ENCODE measurements at regions not wholly inside any gene's neighbourhood (a gene's known extent, or its start where the extent isn't known, plus 50 kb on each side); places are given as distances from the start of the nearest gene placed in this dataset.
"Not testable (repeated sequence)": the region's sequence is repeated elsewhere in the genome, so short reads cannot be mapped to it uniquely, and the experiment has no call there.

DNA sequence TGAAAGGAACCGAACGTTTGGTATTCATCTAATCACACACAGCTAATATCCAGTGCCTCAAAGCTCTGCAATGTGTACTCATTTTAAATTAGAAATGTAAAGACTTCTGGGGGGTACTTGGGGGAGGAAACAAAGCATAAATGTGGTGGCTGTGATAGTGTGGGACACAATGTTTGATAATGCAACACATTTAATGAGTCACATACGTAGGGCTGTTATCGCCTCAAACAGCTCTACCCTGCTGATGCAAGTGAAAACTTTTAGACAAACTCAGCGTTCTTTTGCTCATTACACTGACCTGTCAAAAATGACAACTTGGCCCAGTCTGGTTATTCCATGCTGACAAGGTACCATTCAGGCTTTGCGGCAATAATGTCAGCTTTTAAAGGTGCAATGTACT lies 1227.1 kb upstream of the CELF4 start:
- TF ChIP-seq, protein P1, sequence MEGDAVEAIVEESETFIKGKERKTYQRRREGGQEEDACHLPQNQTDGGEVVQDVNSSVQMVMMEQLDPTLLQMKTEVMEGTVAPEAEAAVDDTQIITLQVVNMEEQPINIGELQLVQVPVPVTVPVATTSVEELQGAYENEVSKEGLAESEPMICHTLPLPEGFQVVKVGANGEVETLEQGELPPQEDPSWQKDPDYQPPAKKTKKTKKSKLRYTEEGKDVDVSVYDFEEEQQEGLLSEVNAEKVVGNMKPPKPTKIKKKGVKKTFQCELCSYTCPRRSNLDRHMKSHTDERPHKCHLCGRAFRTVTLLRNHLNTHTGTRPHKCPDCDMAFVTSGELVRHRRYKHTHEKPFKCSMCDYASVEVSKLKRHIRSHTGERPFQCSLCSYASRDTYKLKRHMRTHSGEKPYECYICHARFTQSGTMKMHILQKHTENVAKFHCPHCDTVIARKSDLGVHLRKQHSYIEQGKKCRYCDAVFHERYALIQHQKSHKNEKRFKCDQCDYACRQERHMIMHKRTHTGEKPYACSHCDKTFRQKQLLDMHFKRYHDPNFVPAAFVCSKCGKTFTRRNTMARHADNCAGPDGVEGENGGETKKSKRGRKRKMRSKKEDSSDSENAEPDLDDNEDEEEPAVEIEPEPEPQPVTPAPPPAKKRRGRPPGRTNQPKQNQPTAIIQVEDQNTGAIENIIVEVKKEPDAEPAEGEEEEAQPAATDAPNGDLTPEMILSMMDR (IDR thresholded peaks at IDR 0.05; ENCODE audit: insufficient read depth, low read depth, low read length): no peak
- no peak for DNase-seq (ENCODE audit: low read depth)
- H3K4me3 ChIP-seq (ENCODE audit: low read depth, low read length): no peak overlapping the region

DNA sequence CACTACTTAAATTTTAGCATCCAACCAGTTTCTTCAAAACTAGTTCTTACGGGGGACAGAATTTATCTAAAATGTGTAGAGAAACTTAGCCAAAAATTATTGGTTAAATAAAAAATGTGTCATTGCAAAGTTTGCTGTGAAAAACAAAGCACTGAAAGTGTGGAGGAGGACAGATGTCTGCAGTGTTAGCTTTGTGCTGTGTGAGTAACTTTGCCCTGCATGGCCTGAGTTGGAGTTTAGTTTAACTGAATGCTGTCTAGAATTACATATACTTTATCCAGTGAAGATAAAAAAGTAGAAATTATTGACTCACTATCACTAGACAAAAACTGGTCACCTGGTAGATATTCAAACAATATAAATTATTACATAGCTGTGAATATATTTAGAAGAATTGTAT lies 1225.2 kb upstream of the CELF4 start:
- TF ChIP-seq, protein P1 (IDR thresholded peaks at IDR 0.05; ENCODE audit: insufficient read depth, low read depth, low read length): no peak
- no peak overlapping the region for H3K4me3 ChIP-seq (ENCODE audit: low read depth, low read length)
- DNase-seq (ENCODE audit: low read depth): no peak

DNA sequence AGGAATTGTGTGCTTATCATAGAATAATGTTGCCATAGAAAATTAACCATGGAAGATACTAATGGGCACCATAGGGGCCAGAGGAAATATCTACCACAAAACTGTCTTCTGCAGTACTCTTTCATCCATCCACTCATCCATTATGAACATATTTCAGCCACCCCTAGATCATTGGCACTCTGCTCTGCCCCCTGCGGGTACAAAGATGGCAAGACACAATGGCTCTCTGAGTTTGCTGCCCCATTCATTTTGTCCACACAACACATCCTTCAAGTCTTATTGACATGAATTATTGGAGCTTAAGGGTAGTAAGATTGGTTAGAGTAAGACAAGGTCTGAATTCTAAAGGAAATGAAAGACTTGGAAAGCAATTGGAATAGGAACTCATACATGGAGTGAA lies 1224.7 kb upstream of the CELF4 start:
- no peak overlapping the region for H3K4me3 ChIP-seq (ENCODE audit: low read depth, low read length)
- TF ChIP-seq, protein P1 (IDR thresholded peaks at IDR 0.05; ENCODE audit: insufficient read depth, low read depth, low read length): no peak
- no peak for DNase-seq (ENCODE audit: low read depth)

DNA sequence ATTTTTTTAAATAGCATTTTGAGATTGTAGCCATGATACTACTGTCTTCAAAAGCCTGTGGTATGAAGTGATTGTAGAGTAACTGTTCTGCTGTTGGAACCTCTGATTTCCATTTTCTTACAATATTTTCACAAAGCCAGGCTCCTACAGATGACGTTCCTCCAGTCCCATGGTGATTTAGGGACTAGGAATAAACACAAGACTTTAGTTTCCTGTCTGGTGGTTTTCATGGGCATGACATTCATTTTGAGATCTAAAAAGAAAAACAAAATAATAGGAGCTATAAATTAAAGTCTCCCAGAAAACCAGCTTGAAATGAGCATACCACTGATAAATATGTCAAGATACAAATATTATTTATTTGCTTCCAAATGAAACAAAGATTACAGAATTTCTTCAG lies 1223.5 kb upstream of the CELF4 start:
- TF ChIP-seq, protein P1 (IDR thresholded peaks at IDR 0.05; ENCODE audit: insufficient read depth, low read depth, low read length): no peak
- no peak for DNase-seq (ENCODE audit: low read depth)
- no peak overlapping the region for H3K4me3 ChIP-seq (ENCODE audit: low read depth, low read length)

DNA sequence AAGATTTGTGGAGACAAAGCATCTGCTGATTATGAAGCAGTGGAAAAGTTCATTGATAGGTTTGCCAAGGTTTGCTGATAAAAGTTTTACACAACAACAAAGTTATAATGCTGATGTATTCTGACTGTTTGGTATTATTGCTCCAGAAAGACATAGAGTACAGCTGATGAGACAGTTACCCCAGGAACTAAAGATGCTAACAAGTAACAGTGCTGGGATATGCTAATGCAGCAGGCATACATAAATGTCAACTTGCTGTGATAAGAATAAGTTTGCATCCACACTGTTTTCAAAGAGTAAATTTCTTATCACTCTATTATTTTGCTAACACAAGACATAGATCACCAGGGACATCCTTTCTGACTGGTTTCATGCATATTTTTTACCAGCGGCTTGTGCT lies 1221.3 kb upstream of the CELF4 start:
- TF ChIP-seq, protein P1 (IDR thresholded peaks at IDR 0.05; ENCODE audit: insufficient read depth, low read depth, low read length): no peak
- H3K4me3 ChIP-seq (ENCODE audit: low read depth, low read length): no peak overlapping the region

DNA sequence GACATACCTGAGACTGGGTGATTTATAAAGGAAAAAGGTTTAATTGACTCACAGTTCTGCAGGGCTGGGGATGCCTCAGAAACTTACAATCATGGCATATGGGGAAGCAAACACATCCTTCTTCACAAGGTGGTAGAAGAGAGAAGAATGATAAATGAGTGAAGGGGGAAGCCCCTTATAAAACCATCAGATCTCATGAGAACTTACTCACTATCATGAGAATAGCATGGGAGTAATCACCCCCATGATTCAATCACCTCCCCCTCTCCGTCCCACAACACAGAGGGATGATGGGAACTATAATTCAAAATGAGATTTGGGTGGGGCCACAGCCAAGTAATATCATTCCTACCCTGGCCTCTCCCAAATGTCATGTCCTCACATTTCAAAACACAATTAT lies 1206.0 kb upstream of the CELF4 start:
- H3K4me3 ChIP-seq (ENCODE audit: low read depth, low read length); DNase-seq (ENCODE audit: low read depth): not testable (repeated sequence)

More for the DNA sequence above, 1221.3 kb upstream of the CELF4 start:
- DNase-seq (ENCODE audit: low read depth): no peak

DNA sequence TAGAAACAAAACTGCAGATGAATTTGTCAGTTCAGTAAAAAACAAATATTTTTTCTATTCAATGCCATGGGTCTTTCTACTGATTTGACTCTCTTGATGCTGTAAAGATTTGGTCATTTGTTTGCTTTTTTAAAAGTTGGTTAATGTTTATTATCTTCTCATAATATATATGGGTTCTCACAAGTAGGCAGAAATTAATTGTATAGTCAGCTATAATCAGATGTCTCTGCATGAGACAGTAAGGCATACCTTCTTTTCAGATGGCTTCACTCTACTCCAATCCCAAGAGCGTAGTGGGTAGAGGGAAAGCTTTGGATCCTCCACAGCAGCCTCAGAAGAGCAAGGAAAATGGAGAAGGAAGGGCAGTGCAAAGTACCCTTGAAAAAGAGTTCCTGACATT lies 1202.9 kb upstream of the CELF4 start:
- TF ChIP-seq, protein P1 (IDR thresholded peaks at IDR 0.05; ENCODE audit: insufficient read depth, low read depth, low read length): no peak
- DNase-seq (ENCODE audit: low read depth): no peak
- no peak overlapping the region for H3K4me3 ChIP-seq (ENCODE audit: low read depth, low read length)

All from fibroblast of villous mesenchyme (primary cell).